Inflammatory macrophage treated with lipopolysaccharide for 1 hour (primary cell): ENCODE measurements at regions not wholly inside any gene's neighbourhood (a gene's known extent, or its start where the extent isn't known, plus 50 kb on each side); places are given as distances from the start of the nearest gene placed in this dataset.

Experiments
- DNase-seq, 2 donors: peaks; one replicate each; pipeline ENCODE4 v3.0.0-alpha.2; 2020 to 2022

DNA sequence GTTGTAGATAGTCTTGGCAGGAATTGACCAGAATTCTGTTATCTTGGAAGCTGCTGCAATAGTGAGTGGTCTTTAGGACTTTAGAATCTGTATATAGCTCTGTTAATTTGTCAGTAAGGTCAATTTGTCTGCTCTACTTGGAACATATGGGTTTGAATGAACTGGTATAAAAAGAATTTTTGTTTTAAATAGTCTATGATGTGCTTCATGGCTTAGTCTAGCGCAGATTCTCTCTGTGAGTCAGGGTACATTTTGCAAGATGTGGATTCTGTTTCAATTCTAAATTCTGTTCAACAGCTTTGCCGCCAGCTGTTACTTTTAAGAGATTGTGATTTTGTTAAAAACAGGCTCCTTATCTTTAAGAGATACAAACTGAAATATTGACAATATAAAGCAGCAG is 135.9 kb upstream of the AGBL1 start:
- DNase-seq: no peak

DNA sequence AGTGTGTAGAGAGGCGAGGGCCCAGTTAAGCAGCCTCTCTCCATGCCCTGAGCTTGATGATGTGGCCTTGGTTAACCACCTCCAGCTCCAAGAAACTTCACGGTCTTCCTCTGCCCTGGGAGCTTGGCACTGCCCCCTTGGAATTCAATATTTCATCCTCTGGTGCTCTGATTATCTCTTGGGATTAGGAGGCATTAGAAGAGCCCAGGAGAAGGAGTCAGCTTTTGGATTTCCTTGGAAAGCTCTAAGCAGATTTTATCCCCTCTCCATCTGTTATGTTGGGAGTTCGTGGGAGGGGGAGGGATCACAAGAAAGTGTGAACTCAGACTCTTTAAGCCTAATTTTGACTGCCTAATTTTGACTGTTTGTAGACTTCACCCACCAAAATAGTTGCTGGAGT is 132.7 kb upstream of the AGBL1 start:
- no peak for DNase-seq

DNA sequence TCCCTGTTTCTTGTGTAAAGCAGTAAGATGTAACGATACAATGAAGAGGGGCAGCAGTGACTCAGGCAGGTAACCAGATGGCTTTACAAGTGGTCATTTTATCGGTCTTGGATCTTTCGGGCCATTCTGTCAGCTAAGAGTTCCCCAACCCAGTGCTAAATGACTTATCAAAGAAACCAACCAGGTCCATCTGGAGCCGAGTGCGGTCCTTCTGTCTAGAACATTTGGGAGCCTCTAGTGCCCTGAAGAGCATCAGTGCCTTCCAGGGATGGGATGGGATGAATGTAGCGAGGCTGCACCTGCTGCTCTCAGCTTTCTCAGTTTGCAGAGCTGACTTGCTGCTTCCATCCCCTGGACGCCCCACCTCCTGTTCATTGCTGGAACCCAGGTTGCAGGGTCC is 131.7 kb upstream of the AGBL1 start:
- no peak for DNase-seq

DNA sequence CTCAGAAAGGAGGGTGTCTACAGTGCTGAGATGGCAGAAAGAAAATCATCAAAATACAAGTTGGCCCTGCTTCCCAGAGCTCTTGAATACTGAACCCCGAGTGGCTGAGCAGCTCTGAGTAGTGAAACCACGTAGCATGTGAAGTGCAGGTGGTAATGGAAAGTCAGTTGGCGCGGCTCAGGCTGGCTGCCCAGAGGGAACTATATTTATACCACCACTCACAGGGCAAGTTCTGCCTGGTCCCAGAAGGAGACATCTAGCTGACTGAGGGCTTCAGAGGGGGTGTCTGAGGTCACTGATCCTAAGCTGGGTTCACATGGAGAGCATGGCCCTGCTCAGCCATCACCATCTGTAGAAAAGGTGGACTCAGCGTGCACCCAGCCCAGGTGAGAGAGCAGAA is 129.6 kb upstream of the AGBL1 start:
- no peak for DNase-seq

DNA sequence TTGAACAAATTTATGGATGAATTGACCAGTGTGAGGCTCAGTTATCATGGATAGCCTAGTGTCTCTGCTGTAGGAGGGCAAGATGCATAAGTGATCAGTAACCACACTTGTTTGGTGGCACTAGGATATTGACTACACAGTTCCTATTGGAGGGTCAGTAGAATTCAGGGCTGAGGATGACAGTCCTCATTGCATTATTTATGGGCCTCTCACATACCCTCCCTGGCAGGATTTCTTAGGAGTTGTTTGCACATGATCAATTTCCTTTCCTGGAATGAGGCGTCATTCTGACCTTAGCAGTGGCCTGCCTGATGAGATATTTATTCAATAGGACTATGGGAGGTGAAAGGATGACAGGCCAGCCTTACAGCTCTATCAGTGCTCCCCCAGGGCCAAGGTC is 125.1 kb upstream of the AGBL1 start:
- no peak for DNase-seq

DNA sequence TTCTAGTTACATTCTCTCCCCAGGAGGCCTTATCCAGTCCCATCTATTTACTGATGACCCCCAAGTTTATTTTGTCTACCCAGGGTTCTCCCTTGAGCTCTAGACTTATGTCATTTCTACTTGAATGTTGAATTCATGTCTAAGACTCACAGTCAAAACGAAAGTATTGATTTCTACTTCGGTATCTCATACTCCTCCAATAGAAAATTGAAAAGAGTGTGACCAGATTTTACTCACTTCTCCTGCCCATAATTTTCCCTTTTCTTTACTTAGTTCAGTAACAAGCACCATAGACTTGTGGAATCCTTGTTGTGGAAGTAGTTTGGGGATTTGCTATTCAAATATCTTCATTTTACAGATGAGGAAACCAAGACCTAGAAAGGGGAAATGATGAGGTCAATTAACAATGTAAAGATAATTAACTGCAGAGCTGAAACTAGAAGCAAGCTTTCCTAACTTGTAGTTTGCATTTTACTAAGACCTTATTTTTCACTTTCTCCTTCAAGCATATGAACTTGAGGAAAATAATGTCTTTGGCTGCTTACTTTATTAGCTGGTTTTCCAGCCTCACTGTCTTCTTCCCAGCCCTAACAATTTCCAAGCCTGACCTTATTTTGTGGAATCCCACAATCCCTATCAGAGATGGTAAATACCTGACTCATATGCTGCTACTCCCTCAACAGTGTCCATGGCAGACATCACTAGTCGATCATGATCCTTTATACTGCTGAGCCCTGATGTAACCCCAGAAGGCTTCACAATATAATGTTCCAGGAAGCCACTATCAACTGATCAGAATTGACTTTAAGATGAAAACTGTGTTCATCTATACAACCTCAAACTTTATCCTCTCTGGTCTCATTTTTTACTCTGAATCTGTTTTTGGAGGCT is 123.9 kb upstream of the AGBL1 start:
- DNase-seq: no peak

DNA sequence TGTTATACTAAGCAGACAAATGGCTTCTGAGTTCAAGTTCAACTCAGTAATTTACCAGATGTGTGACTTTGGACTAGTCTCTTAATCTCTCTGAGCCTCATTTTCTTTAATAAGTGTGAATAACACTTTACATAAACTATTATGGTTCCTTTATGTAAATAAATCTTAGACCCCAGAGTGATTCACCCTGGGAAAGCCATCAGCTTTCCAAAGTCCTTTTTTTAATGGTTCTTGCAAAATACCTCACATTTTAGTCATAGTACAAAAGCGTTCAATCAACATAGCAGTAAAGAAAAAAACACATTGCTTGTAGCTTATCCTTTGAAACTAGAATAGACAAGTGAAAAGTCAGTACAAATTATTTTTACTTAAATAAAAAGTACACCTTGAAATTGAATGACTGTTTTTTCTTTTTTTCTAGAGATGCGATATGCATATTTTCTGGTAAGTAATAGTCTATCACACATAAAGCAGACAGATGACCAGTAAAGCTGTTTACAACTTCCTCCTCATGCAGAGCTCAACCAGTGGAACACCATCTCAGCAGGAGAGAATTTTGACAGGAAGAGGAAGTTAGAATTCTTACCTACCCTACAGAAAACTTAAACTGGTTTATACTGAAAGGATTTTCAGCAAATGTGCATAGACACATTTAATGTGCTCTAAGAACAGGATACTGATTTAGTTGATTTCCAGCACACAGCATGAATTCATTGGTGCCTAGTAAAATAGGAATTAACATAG is 123.0 kb upstream of the AGBL1 start:
- no peak for DNase-seq

DNA sequence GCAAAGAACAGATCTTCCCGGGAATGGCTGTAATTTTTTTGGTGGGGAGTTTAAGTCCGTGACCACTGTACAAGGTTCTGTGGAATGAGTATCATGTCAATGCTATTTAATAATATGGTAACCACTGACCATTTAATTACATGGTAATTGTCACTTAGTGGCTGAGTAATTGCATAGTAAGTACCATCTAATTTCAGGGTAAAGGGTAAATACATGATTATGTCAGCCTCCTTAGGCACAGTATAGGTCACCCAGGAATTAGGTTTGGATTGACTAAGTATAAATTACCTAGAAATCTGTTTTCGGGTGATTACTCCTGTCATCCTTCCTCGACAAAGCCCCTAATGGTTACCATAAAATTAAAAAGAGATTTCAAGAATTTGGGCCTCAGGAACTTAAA is 120.1 kb upstream of the AGBL1 start:
- no peak for DNase-seq

DNA sequence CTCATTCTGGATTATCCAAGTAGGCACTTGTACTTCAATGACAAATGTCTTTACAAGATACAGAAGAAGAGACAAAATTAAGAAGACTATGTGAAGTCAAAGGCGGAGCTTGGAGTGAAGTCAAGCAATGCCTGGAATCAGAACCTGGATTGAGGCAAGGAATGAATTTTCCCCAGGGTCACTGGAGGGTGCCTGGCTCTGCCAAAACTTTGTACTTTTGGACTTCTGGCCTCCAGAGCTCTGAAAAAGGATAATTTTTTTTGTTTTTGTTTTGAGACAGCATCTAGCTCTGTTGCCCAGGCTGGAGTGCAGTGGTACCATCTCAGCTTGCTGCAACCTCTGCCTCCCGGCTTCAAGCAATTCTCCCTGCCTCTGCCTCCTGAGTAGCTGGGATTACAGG is 119.3 kb upstream of the AGBL1 start:
- DNase-seq: no peak

DNA sequence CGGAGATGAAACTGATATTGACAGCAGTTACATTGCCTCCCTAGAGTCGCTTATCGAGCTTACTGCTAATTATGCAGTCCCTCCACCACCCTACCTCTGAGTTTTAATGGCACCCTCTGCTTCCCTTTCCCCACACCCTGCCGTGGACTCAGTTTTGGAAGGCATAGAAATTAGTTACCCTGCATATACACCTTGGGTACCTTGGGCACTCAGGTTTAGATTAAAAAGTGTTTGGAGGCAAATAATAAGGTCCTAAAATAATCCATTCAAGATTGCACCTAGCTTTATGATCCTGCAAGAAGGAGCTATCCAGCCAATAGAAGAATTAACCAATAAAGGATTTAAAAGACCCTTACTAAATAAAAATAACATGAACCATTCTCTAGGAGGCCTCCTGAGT is 117.8 kb upstream of the AGBL1 start:
- DNase-seq: no peak

DNA sequence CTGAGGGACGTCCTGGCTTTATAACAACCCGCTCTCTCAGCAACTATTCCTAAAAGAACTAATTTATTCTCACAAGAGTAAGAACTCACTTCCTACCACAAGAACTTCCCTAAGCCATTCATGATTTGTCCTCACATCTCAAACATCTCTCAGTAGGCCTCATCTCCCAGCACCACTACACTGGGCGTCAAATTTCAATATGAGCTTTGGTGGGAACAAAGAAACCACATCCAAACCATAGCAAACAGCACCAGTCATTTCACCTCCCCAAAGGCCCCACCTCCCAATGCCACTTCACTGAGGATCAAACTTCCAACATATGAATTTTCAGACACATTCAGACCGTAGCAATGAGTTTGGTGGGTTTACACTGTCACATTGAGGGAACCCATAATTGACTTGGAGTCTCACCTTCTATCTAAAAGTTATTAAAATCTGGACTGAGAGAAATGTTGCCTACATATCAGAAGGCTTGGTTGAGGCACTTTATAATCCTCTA is 116.4 kb upstream of the AGBL1 start:
- no peak for DNase-seq

DNA sequence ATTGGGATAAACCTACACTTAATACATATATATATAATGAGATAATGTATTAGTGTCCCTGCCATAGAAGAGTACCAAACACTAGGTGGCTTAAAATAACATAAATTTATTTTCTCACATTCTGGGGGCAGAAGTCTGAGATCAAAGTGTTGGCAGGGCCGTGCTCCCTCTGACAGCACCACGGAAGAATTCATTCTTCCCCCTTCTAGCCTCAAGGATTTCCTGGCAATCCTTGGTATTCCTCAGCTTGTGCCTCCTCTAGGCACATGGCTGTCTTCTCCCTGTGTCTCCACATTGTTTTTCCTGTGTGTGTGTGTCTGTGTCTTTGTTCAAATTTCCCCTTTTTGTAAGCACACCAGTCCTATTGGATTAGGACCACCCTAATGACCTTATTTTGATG is 115.2 kb upstream of the AGBL1 start:
- no peak for DNase-seq

DNA sequence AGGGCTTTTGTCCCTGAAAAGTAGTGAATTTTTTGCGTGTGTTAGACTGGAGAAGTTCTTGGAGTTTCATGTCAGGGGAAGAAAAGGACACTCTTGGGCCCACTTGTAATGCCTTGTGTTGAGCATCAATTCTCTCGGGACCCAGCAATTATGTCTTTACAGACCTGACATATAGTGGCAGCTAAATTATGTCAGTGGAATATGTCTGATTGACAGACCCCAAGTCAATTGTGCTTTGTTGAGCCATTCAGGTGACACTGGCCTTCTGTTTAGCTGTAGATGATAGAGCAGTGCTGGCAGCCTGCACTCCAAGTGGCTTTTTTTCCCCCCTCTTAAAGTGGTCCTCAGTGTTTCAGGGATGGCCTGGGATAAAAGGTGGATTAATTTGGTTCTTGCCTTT is 112.1 kb upstream of the AGBL1 start:
- no peak for DNase-seq

DNA sequence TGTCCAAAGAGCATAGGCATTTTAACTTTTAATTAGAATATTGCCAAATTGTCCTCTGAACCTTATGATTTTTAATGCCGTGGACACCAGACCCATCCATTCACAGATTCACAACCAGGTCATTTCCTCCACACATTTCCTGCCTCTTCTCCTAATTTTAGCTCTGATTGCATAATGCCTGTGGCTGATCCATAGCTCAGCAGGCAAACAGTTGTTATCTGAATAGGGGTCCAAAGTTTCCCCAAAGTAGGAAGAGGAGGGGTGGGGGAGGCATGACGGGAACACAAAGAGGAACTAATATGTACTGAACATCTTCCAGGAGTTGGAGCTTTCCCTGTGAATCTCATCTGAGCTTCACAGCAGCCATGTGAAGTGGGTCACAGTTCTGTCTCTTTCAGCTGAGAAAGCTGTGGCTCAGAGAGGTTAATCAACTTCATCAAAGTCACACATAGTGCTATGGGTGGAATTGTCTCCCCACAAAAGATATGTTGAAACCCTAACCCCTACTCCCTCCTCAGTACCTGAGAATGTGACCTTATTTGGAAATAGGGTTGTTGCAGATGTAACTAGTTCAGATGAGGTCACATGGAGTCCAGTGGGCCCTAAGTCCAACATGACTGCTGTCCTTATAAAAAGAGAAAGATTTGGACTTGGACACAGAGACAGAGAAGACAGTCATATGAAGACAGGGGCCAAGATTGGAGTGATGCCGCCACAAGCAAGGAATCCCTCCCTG is 106.7 kb upstream of the AGBL1 start:
- no peak for DNase-seq

DNA sequence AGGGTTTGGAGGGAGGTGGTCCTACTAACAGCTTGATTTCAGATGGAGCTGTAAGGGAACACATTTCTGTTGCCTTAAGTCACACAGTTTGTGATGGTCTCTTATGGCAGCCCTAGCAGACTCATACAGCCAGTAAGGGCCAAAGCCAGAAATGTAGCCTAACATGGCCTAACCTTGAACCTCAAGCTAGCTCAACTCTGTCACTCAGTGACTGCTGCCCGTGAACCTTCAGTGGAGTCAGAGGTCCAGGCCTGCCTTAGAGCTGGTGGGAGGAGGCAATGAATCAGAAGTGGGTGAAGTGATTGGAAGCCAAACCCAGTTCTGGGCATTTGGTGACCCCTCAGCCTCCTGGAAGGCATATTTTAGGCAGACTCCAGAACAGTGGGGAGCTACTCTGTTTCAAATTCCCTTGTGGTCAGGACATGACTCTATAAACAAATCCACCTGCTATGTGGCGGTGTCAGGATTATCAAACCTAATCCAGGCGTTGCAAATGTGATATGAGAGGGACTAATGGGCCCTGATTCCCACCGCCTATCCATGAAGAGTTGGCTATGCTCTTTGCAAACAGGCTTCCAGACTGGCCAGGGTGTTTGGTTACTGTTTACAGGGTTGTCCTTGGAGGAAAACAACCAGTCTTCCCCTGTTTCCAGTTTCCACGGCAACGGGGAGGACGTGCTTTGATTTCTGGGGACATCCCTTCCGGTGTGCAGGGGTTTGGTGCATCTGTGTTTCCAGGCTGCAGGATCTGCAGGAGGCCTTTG is 105.9 kb upstream of the AGBL1 start:
- DNase-seq: no peak

DNA sequence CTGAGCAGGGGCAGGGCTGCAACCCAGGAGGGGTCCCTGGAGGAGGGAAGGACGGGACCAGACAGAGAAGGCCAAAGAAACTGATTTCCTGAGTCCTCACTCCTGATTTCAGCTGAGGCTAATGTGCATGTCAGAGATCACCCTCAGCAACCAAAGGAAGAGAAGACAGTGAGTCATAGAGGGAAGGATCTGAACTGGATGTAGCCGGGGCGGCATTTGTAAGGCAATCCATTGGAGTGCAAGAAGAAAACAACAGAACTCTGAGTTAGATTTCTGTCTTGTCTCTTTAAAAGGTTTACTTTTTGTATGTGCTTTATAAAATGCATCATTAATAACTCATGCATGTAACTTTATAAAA is 105.3 kb upstream of the AGBL1 start:
- DNase-seq: no peak

DNA sequence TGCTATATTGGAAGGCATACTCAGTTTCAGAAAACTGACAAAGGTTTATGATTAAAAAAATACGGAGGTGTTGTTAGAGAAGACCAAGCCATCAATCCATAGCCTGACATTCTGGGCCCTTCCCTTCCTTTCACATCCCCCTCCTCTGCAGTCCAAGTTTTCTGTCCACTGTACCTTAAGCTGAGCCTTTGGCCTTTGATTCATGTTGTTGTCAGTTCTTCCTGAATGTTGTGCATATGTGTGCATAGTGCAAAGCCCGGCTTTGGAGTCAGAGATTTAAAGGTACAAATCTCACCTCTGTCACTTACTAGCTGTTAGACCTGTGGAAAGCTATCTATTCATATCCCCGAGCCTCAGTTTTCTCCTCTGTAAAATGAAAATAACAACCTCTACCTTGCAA is 104.9 kb upstream of the AGBL1 start:
- no peak for DNase-seq

DNA sequence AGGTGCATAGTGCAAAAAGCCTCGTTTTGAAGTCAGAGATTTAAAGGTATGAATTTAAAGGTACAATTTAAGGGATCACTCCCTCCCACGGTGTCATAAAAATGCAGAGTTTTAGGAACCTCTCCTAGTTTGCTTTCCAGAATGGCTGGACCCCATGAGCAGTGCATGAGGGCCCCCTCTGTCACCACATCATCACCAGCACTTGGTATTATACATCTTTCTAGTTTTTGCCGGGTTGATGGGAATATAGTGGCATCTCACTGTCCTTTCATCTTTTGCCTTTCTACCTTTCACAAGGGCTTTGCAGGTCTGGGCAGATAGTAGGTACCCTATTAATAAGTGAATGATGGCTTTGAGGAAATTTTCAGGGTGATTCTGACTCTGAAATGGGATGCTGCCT is 103.6 kb upstream of the AGBL1 start:
- no peak for DNase-seq

DNA sequence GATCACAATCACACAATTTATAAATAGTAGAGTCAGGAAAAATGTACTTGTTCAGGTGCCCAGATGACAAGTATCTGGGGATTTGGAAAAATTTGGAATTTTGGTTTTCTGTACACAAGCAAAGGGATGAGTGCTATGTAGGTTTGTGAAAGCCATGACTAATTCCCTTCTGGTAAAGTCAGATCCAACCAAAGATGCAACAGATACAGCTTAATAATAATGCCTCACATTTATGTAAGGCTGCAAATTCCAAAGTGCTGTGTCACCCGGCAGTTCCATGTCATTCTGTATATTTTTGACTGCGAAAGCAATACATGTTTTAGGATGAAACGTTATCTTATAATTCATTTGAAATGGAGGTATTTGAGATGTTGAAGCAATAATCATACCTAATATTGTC is 102.7 kb upstream of the AGBL1 start:
- no peak for DNase-seq

DNA sequence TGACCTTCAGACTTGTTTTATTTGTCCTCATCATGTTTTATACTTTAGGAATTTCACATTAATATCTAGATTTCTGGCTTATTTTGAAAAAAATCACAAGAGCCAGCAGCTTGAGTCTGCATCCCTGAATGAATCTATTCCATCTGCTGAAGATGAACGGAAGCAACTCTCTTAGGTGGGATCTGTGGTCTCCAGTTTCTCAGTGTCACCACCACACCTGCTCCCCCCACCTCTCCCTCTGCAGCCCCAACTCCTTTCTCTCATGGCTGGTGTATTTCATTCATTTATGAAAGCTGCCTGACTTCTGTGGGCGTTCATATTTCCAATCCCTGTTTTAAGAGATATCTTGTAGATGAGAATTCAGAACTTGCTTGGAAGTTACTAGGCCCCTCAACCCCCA is 102.1 kb upstream of the AGBL1 start:
- DNase-seq: no peak

DNA sequence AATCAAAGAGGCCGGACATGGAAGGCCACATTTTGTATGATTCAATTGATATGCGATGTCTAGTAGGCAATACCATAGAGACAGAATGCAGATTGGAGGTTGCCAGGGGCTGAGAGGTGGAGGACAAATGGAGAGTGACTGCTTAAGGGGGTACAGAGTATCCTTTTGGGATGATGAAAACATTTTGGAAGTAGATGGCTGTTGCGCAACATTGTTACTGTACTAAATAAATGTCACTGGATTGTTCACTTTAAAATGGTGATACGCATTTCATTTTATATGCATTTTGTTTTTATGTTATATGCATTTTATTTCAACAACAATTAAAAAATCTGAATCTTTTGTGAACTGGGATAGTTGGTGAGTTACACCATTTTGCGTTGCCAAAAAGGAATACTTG is 99.7 kb upstream of the AGBL1 start:
- no peak for DNase-seq

DNA sequence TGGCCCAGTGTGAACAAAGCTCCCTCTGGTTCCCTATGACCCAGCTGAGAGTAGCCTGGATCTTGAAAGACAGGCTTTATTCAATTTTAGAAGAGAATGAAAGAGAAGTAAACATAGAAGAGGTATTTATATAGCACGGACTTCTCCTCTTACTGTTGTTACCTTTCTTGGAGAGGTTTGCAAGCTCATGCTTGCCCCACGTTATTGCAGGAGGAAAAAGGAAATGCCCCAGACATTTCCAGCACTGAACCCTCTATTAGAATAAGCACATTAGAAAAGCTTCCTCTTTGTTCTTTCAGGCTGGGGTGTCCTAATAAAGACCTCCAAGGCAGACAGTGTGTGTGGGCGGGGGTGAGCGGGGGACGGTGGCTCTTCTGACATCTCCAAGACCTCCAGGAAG is 98.7 kb upstream of the AGBL1 start:
- DNase-seq: no peak

DNA sequence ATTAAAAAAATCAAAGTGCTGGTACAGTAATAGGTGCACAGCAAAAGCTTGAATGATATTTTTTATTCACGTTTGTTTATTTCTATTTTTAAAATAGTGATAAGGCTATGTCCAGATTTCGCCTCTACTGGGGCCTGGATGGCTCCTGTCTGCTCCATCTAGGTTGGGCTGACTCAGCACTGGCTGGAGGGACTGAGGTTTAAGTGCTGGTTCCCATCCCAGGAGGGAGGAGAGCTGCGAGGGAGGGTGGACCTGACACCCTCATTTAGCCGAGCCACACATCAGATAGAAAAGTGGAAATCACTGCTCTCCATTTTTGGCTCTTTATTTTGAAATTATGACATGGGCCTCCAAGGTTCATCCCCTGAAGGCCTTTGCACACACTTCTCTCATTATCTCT is 95.4 kb upstream of the AGBL1 start:
- no peak for DNase-seq
